ENCODE measurements at regions not wholly inside any gene's neighbourhood (a gene's known extent, or its start where the extent isn't known, plus 50 kb on each side); places are given as distances from the start of the nearest gene placed in this dataset.
A peak's percentile ranks its signal among the peaks of the same experiment; 100 is the strongest.

GRCh38 chr12:24756479-24757024 lies 192.3 kb downstream of the BCAT1 start:
- DNase-seq (peak; percentile 24), ATAC-seq (ENCODE audit: low read depth) (no peak)
- no peak overlapping the region for H2AK9ac ChIP-seq (replicated peaks; ENCODE audit: low read depth, low read length, poor library complexity)
- 0 out of 2 replicates have a peak overlapping the region, but pooled peaks have one; percentile 22 for H4K91ac ChIP-seq (ENCODE audit: insufficient read depth, low read depth, low read length)
- no peak overlapping the region for H2BK20ac ChIP-seq (ENCODE audit: low read depth, low read length)
- H3K36me3 ChIP-seq (ENCODE audit: control insufficient read depth, insufficient read depth, low read length) = no peaks in the 10 kb centered on the region
- no peak overlapping the region for H3K14ac ChIP-seq (replicated peaks; ENCODE audit: low read depth, low read length)
- H3K4me1 ChIP-seq (ENCODE audit: control insufficient read depth, insufficient read depth, low read length) = peaks cover 7% of the 10 kb centered on the region
- no peaks in the 10 kb centered on the region for H3K9me3 ChIP-seq (ENCODE audit: control insufficient read depth, insufficient read depth, low read length)
- H3K23ac ChIP-seq (ENCODE audit: low read depth, low read length) = no peak overlapping the region
- 0 out of 2 replicates have a peak, but pooled peaks cover 5% of the 10 kb centered on the region for H3K9me1 ChIP-seq (ENCODE audit: insufficient read depth, low read length)
- H2BK15ac ChIP-seq (ENCODE audit: low read depth, low read length) = 0 out of 3 replicates have a peak overlapping the region, but pooled peaks have one; percentile 79
- peak overlapping the region; percentile 17 for H2AFZ ChIP-seq (replicated peaks; ENCODE audit: low read length, poor library complexity)
- no peaks in the 10 kb centered on the region for H3K27me3 ChIP-seq (ENCODE audit: control insufficient read depth, insufficient read depth, low read length)
- no peaks in the 10 kb centered on the region for H4K20me1 ChIP-seq (ENCODE audit: insufficient read depth, low read length)
- TF ChIP-seq SMC3 (IDR thresholded peaks at IDR 0.05; ENCODE audit: low read depth, low read length) = no peak
- no peak for TF ChIP-seq RCOR1 (IDR thresholded peaks at IDR 0.05; ENCODE audit: insufficient replicate concordance, low read length)
- no peak for TF ChIP-seq BHLHE40 (IDR thresholded peaks at IDR 0.05; ENCODE audit: low read depth, low read length)
- no peak for TF ChIP-seq MXI1 (IDR thresholded peaks at IDR 0.05; ENCODE audit: borderline replicate concordance, low read depth, low read length)
- TF ChIP-seq RFX5 (IDR thresholded peaks at IDR 0.05; ENCODE audit: low read depth, low read length) = no peak
- TF ChIP-seq POLR2A (IDR thresholded peaks at IDR 0.05; ENCODE audit: low read depth, low read length) = no peak
- TF ChIP-seq, protein P1, sequence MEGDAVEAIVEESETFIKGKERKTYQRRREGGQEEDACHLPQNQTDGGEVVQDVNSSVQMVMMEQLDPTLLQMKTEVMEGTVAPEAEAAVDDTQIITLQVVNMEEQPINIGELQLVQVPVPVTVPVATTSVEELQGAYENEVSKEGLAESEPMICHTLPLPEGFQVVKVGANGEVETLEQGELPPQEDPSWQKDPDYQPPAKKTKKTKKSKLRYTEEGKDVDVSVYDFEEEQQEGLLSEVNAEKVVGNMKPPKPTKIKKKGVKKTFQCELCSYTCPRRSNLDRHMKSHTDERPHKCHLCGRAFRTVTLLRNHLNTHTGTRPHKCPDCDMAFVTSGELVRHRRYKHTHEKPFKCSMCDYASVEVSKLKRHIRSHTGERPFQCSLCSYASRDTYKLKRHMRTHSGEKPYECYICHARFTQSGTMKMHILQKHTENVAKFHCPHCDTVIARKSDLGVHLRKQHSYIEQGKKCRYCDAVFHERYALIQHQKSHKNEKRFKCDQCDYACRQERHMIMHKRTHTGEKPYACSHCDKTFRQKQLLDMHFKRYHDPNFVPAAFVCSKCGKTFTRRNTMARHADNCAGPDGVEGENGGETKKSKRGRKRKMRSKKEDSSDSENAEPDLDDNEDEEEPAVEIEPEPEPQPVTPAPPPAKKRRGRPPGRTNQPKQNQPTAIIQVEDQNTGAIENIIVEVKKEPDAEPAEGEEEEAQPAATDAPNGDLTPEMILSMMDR (conservative IDR thresholded peaks at IDR 0.05; ENCODE audit: low read depth, low read length) = no peak
- TF ChIP-seq RAD21 (IDR thresholded peaks at IDR 0.05; ENCODE audit: low read length) = no peak
- no peak for TF ChIP-seq CHD1 (IDR thresholded peaks at IDR 0.05; ENCODE audit: low read depth, low read length)
- TF ChIP-seq USF2 (IDR thresholded peaks at IDR 0.05; ENCODE audit: low read depth, low read length) = no peak
- TF ChIP-seq CEBPB (IDR thresholded peaks at IDR 0.05; ENCODE audit: low read depth, low read length) = no peak
- no peak for TF ChIP-seq MAZ (IDR thresholded peaks at IDR 0.05; ENCODE audit: borderline replicate concordance, low read depth, low read length)
- no peak for TF ChIP-seq MAFK (IDR thresholded peaks at IDR 0.05; ENCODE audit: low read depth, low read length)
- TF ChIP-seq NFE2L2 (IDR thresholded peaks at IDR 0.05; ENCODE audit: low read depth, low read length) = no peak
- TF ChIP-seq FOS (IDR thresholded peaks at IDR 0.05; ENCODE audit: low read depth, low read length) = no peak
- TF ChIP-seq, protein P2, sequence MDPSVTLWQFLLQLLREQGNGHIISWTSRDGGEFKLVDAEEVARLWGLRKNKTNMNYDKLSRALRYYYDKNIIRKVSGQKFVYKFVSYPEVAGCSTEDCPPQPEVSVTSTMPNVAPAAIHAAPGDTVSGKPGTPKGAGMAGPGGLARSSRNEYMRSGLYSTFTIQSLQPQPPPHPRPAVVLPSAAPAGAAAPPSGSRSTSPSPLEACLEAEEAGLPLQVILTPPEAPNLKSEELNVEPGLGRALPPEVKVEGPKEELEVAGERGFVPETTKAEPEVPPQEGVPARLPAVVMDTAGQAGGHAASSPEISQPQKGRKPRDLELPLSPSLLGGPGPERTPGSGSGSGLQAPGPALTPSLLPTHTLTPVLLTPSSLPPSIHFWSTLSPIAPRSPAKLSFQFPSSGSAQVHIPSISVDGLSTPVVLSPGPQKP (IDR thresholded peaks at IDR 0.05; ENCODE audit: borderline replicate concordance, low read depth, low read length) = no peak
- intact Hi-C loops (cut with micrococcal nuclease) = no loop called here
- H4K8ac ChIP-seq (ENCODE audit: low read depth in 2 of 2, low read length in 2 of 2) = no peak overlapping the region
- in situ Hi-C loops (cut with MboI; ENCODE audit: low sequenced_read_pairs) = no loop called here
- no CpG with 5 or more reads among the region's 3 CpGs for WGBS, 2 experiments (ENCODE audit: extremely low coverage in 2 of 2, insufficient read length in 1 of 2)
- H3K79me1 ChIP-seq (ENCODE audit: low read depth in 1 of 2, low read length in 2 of 2) = no peaks in the 10 kb centered on the region
- H3K9ac ChIP-seq (ENCODE audit: low read depth, low read length) = no peak overlapping the region
- BruUV-seq (replicated peaks) = no TSS peak
- dilution Hi-C loops (cut with HindIII; ENCODE audit: low sequenced_read_pairs, unreplicated experiment) = no loop called here
- H3K4me3 ChIP-seq (ENCODE audit: insufficient read depth, low read depth, low read length) = no peak overlapping the region
- H3K27ac ChIP-seq (ENCODE audit: insufficient read depth, low read length) = no peak overlapping the region
- ChIA-PET POLR2A (ENCODE audit: unreplicated experiment) (no interaction called here), CTCF (no interaction called here)
- peak overlapping the region; percentile 4; the same call in 1 of the 2 replicates for H3K4ac ChIP-seq (ENCODE audit: low read depth, low read length)
- no peak overlapping the region for H3K56ac ChIP-seq (ENCODE audit: extremely low read depth, insufficient read depth, low read length)
- 0 out of 2 replicates have a peak overlapping the region, but pooled peaks have one; percentile 45 for H2AK5ac ChIP-seq (ENCODE audit: low read depth, low read length)
- H3K4me2 ChIP-seq (ENCODE audit: low read depth, low read length) = no peak overlapping the region
- H3K18ac ChIP-seq (ENCODE audit: low read depth, low read length) = no peak overlapping the region
- H4K5ac ChIP-seq (ENCODE audit: low read depth, low read length) = no peak overlapping the region
- no peak overlapping the region for H2BK5ac ChIP-seq (ENCODE audit: low read depth, low read length, poor library complexity, severe bottlenecking)
- no peak overlapping the region for H2BK120ac ChIP-seq (ENCODE audit: low read depth, low read length)

Measured in IMR-90 (cell line).